ENCODE measurements at regions not wholly inside any gene's neighbourhood (a gene's known extent, or its start where the extent isn't known, plus 50 kb on each side); places are given as distances from the start of the nearest gene placed in this dataset.
A peak's percentile ranks its signal among the peaks of the same experiment; 100 is the strongest.

GRCh38 chr2:37425408-37425807 lies 81.0 kb downstream of the QPCT start:
- Histone ChIP-seq H3K27ac (ENCODE audit: low read depth) (no peak overlapping the region), H3K4me1 (ENCODE audit: insufficient read depth) (no peaks in the 10 kb centered on the region), H3K36me3 (ENCODE audit: insufficient read depth) (no peaks in the 10 kb centered on the region), H3K4me3 (ENCODE audit: low read depth, low read length) (no peak overlapping the region)
- 72% methylated on average over 3 of the region's 3 CpGs for WGBS
- no peak for DNase-seq (ENCODE audit: extremely low spot score)

GRCh38 chr2:37427241-37427640 lies 82.8 kb downstream of the QPCT start:
- Histone ChIP-seq H3K4me1 (ENCODE audit: insufficient read depth) (no peaks in the 10 kb centered on the region), H3K4me3 (ENCODE audit: low read depth, low read length) (no peak overlapping the region), H3K36me3 (ENCODE audit: insufficient read depth) (no peaks in the 10 kb centered on the region), H3K27ac (ENCODE audit: low read depth) (no peak overlapping the region)
- DNase-seq (ENCODE audit: extremely low spot score): no peak

GRCh38 chr2:37436323-37436722 lies 91.9 kb downstream of the QPCT start:
- Histone ChIP-seq H3K27ac (ENCODE audit: low read depth) (no peak overlapping the region), H3K4me3 (ENCODE audit: low read depth, low read length) (no peak overlapping the region), H3K36me3 (ENCODE audit: insufficient read depth) (no peaks in the 10 kb centered on the region), H3K4me1 (ENCODE audit: insufficient read depth) (no peaks in the 10 kb centered on the region)
- DNase-seq (ENCODE audit: extremely low spot score): no peak
- WGBS: 43% methylated on average over 2 of the region's 2 CpGs

- H3K27ac ChIP-seq (ENCODE audit: low read depth): no peak overlapping the region
- H3K36me3 ChIP-seq (ENCODE audit: insufficient read depth): no peaks in the 10 kb centered on the region
- no peaks in the 10 kb centered on the region for H3K4me1 ChIP-seq (ENCODE audit: insufficient read depth)
- no peak for DNase-seq (ENCODE audit: extremely low spot score)
- H3K4me3 ChIP-seq (ENCODE audit: low read depth, low read length): no peak overlapping the region
These were observed 94.8 kb downstream of the QPCT start for GRCh38 chr2:37439131-37439642.

- no peaks in the 10 kb centered on the region for H3K36me3 ChIP-seq (ENCODE audit: insufficient read depth)
- WGBS: 94% methylated on average over 1 of the region's 1 CpG
- H3K4me3 ChIP-seq (ENCODE audit: low read depth, low read length): no peak overlapping the region
- no peaks in the 10 kb centered on the region for H3K4me1 ChIP-seq (ENCODE audit: insufficient read depth)
- no peak for DNase-seq (ENCODE audit: extremely low spot score)
- no peak overlapping the region for H3K27ac ChIP-seq (ENCODE audit: low read depth)
These were observed 96.6 kb downstream of the QPCT start for GRCh38 chr2:37441055-37441454.

GRCh38 chr2:37443082-37443481 lies 98.7 kb downstream of the QPCT start:
- no peak for DNase-seq (ENCODE audit: extremely low spot score)
- H3K36me3 ChIP-seq (ENCODE audit: insufficient read depth): no peaks in the 10 kb centered on the region
- no peaks in the 10 kb centered on the region for H3K4me1 ChIP-seq (ENCODE audit: insufficient read depth)
- 97% methylated on average over 3 of the region's 3 CpGs for WGBS
- no peak overlapping the region for H3K27ac ChIP-seq (ENCODE audit: low read depth)
- no peak overlapping the region for H3K4me3 ChIP-seq (ENCODE audit: low read depth, low read length)

GRCh38 chr2:37447446-37447845 lies 103.0 kb downstream of the QPCT start:
- H3K4me1 ChIP-seq (ENCODE audit: insufficient read depth): no peaks in the 10 kb centered on the region
- WGBS: 90% methylated on average over 3 of the region's 3 CpGs
- no peak for DNase-seq (ENCODE audit: extremely low spot score)

GRCh38 chr2:37448342-37449120 lies 104.1 kb downstream of the QPCT start:
- H3K27ac ChIP-seq (ENCODE audit: low read depth): no peak overlapping the region
- H3K4me3 ChIP-seq (ENCODE audit: low read depth, low read length): no peak overlapping the region
- H3K36me3 ChIP-seq (ENCODE audit: insufficient read depth): no peaks in the 10 kb centered on the region
- DNase-seq (ENCODE audit: extremely low spot score): no peak
- no peaks in the 10 kb centered on the region for H3K4me1 ChIP-seq (ENCODE audit: insufficient read depth)
- 88% methylated on average over 3 of the region's 3 CpGs for WGBS

More at GRCh38 chr2:37447446-37447845, 103.0 kb downstream of the QPCT start:
- Histone ChIP-seq H3K36me3 (ENCODE audit: insufficient read depth) (no peaks in the 10 kb centered on the region), H3K4me3 (ENCODE audit: low read depth, low read length) (no peak overlapping the region), H3K27ac (ENCODE audit: low read depth) (no peak overlapping the region)

- peak; percentile 59 for DNase-seq (ENCODE audit: extremely low spot score)
- Histone ChIP-seq H3K4me1 (ENCODE audit: insufficient read depth) (no peaks in the 10 kb centered on the region), H3K36me3 (ENCODE audit: insufficient read depth) (no peaks in the 10 kb centered on the region), H3K4me3 (ENCODE audit: low read depth, low read length) (no peak overlapping the region), H3K27ac (ENCODE audit: low read depth) (no peak overlapping the region)
- 30% methylated on average over 8 of the region's 8 CpGs for WGBS
These were observed 105.4 kb downstream of the QPCT start for GRCh38 chr2:37449761-37450296.

- H3K36me3 ChIP-seq (ENCODE audit: insufficient read depth): no peaks in the 10 kb centered on the region
- H3K4me1 ChIP-seq (ENCODE audit: insufficient read depth): no peaks in the 10 kb centered on the region
- 79% methylated on average over 2 of the region's 2 CpGs for WGBS
- no peak for DNase-seq (ENCODE audit: extremely low spot score)
- no peak overlapping the region for H3K4me3 ChIP-seq (ENCODE audit: low read depth, low read length)
- H3K27ac ChIP-seq (ENCODE audit: low read depth): no peak overlapping the region
These were observed 108.6 kb downstream of the QPCT start for GRCh38 chr2:37453027-37453426.

GRCh38 chr2:37454851-37455762 lies 110.7 kb downstream of the QPCT start:
- Histone ChIP-seq H3K27ac (ENCODE audit: low read depth) (no peak overlapping the region), H3K4me1 (ENCODE audit: insufficient read depth) (no peaks in the 10 kb centered on the region)

GRCh38 chr2:37456479-37456878 lies 112.0 kb downstream of the QPCT start:
- H3K27ac ChIP-seq (ENCODE audit: low read depth): no peak overlapping the region
- H3K36me3 ChIP-seq (ENCODE audit: insufficient read depth): no peaks in the 10 kb centered on the region
- H3K4me3 ChIP-seq (ENCODE audit: low read depth, low read length): no peak overlapping the region
- no peak for DNase-seq (ENCODE audit: extremely low spot score)
- H3K4me1 ChIP-seq (ENCODE audit: insufficient read depth): no peaks in the 10 kb centered on the region
- 48% methylated on average over 1 of the region's 1 CpG for WGBS

More at GRCh38 chr2:37454851-37455762, 110.7 kb downstream of the QPCT start:
- DNase-seq (ENCODE audit: extremely low spot score): no peak
- H3K36me3 ChIP-seq (ENCODE audit: insufficient read depth): no peaks in the 10 kb centered on the region
- WGBS: 56% methylated on average over 5 of the region's 5 CpGs
- H3K4me3 ChIP-seq (ENCODE audit: low read depth, low read length): no peak overlapping the region

GRCh38 chr2:37457401-37457901 lies 113.0 kb downstream of the QPCT start:
- H3K4me3 ChIP-seq (ENCODE audit: low read depth, low read length): no peak overlapping the region
- H3K36me3 ChIP-seq (ENCODE audit: insufficient read depth): no peaks in the 10 kb centered on the region
- H3K4me1 ChIP-seq (ENCODE audit: insufficient read depth): no peaks in the 10 kb centered on the region
- DNase-seq (ENCODE audit: extremely low spot score): no peak
- WGBS: 62% methylated on average over 9 of the region's 9 CpGs
- H3K27ac ChIP-seq (ENCODE audit: low read depth): no peak overlapping the region

Measured in urinary bladder (tissue), 3 donors.